ENCODE measurements at regions not wholly inside any gene's neighbourhood (a gene's known extent, or its start where the extent isn't known, plus 50 kb on each side); places are given as distances from the start of the nearest gene placed in this dataset.
"Not testable (repeated sequence)": the region's sequence is repeated elsewhere in the genome, so short reads cannot be mapped to it uniquely, and the experiment has no call there.

DNA sequence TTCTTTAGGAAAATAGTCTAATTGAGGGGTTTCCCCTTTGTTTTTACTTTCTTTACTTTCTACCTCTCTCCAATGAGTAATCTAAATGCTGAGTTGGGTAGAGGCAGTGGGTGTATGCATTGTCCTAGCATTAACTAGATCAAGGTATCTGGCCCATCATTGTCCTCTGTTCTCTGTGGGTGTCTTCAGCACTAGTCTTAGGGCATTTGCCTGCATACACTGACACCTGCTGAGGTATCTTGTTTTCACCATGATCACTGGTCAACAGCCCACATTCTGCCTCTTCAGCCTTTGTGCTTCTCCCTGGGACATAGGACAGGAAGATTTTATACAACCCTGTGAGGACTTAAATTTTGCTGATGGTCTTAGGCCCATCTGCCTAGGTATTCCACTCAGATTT is 371.1 kb downstream of the RAB38 start:
- 0 out of 2 replicates have a peak, but pooled peaks cover 2% of the 10 kb centered on the region for H3K9me3 ChIP-seq (replicated peaks)
- H3K4me1 ChIP-seq, result no peaks in the 10 kb centered on the region
- H3K27me3 ChIP-seq, result no peaks in the 10 kb centered on the region
- no peak overlapping the region for H3K27ac ChIP-seq
- no peak for DNase-seq
- no peaks in the 10 kb centered on the region for H3K36me3 ChIP-seq
- no peak overlapping the region for H3K4me3 ChIP-seq

DNA sequence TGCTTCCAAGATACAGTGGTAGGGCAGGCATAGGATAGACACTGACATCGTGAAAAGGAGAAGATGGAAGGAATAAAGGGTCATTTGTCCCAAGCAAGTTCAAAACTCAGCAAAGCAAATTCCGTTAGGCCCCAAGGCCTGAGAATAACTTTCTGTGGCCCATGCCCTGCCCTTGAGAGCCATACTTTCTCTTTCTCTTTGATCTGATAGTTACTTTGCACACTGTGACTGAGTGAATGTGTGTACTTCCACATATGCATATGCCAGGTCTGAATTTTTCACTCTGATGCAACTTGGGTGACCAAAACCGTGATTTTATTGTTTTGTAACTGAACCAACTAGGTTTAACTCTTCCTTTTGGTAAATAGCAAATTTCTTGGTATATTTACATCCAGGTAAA is 371.5 kb downstream of the RAB38 start:
- H3K4me1 ChIP-seq, result no peaks in the 10 kb centered on the region
- H3K9me3 ChIP-seq (replicated peaks), result 0 out of 2 replicates have a peak, but pooled peaks cover 2% of the 10 kb centered on the region
- no peak for DNase-seq
- H3K27me3 ChIP-seq, result no peaks in the 10 kb centered on the region
- H3K4me3 ChIP-seq, result no peak overlapping the region
- no peaks in the 10 kb centered on the region for H3K36me3 ChIP-seq
- no peak overlapping the region for H3K27ac ChIP-seq

DNA sequence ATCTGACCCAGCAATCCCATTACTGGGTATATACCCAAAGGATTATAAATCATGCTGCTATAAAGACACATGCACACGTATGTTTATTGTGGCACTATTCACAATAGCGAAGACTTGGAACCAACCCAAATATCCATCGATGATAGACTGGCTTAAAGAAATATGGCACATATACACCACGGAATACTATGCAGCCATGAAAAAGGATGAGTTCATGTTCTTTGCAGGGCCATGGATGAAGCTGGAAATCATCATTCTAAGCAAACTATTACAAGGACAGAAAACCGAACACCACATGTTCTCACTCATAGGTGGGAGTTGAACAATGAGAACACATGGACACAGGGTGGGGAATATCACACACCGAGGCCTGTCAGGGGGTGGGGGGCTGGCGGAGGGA is 390.4 kb downstream of the RAB38 start:
- H3K36me3 ChIP-seq; H3K27ac ChIP-seq; H3K9me3 ChIP-seq (replicated peaks); H3K4me3 ChIP-seq; H3K4me1 ChIP-seq; DNase-seq: not testable (repeated sequence)
- peaks cover 11% of the 10 kb centered on the region; the same call in 1 of the 2 replicates for H3K27me3 ChIP-seq

DNA sequence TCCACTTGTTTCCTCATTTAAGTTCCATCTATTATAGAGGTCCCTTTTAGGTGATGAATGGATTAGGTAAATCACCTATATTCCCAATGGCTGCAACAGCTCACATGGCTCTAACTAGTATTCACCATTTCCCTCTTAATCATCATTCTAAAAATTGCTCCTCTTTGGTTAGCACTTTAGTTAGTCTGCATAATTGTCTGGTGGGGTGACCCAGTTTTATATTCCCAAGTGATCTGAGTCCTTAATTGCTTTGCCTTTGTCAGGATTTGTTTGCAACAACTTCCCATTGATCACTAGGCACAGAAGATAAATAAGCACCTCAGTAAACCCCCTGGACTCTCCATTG is 395.2 kb downstream of the RAB38 start:
- H3K4me3 ChIP-seq, result no peak overlapping the region
- DNase-seq, result no peak
- no peaks in the 10 kb centered on the region for H3K4me1 ChIP-seq
- peaks cover 4% of the 10 kb centered on the region; the same call in 1 of the 2 replicates for H3K27me3 ChIP-seq
- H3K36me3 ChIP-seq, result no peaks in the 10 kb centered on the region
- H3K27ac ChIP-seq, result no peak overlapping the region
- no peaks in the 10 kb centered on the region for H3K9me3 ChIP-seq (replicated peaks)

DNA sequence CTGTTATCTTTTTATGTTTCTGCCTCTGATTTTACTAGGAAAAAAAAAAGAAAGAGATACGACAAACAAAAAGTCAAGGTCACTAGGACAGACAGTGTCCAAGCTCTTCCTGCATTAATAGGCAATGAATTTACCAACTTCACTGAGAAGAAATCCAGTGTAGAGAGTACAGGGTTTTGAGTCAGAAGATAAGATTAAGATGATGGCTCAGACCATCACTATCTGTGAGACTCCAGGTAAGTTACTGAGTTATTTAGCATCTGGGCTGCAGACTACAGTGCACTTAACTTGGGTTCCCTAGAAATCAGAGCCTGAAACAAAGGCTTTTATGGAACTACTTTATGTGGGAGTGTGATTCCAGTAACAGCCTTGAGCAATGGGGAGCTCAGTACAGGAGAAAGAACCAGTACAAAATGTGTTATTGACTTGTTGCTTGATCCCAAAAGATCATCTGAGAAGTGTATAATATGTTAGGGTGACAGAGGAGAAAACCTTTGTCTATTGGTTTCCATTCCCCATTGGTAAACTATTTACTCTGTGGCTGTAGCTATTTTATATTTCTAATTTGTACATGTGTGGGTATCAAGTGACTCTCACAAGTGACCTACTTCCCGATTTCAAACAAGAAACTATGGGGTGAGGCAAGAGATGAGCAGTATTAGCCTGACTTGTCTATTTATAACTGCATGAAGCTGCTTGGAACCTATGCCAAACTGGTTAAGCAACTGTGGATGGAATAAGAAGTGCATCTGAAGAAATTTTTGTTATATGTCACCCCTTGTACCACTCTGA is 395.8 kb downstream of the RAB38 start:
- H3K27me3 ChIP-seq, result peaks cover 7% of the 10 kb centered on the region; the same call in 1 of the 2 replicates
- no peaks in the 10 kb centered on the region for H3K9me3 ChIP-seq (replicated peaks)
- DNase-seq, result no peak
- H3K27ac ChIP-seq, result no peak overlapping the region
- H3K4me1 ChIP-seq, result no peaks in the 10 kb centered on the region
- H3K36me3 ChIP-seq, result no peaks in the 10 kb centered on the region
- no peak overlapping the region for H3K4me3 ChIP-seq

DNA sequence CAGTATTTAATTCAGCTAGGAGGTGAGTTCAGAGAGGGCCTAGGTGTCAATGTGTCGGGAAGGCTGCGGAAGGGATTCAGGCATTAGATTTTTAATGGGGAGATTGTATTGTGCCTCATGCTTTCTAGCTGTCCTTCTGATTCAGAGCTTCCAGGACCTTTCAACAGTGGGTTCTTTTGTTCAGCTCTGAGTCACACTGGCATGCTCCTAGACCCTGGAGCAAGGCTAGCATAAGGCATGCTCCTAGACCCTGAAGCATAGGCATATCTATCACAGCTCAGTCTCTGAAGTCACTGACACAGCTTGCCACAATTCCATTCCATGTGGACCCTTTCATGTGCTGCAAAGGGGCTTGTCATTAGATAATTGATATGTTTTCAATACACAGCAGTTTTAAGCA is 396.9 kb downstream of the RAB38 start:
- DNase-seq, result peak in 1 of 2 experiments; percentile 18
- peaks cover 7% of the 10 kb centered on the region; the same call in 1 of the 2 replicates for H3K27me3 ChIP-seq
- no peaks in the 10 kb centered on the region for H3K36me3 ChIP-seq
- no peaks in the 10 kb centered on the region for H3K9me3 ChIP-seq (replicated peaks)
- no peak overlapping the region for H3K4me3 ChIP-seq
- H3K27ac ChIP-seq, result no peak overlapping the region
- no peaks in the 10 kb centered on the region for H3K4me1 ChIP-seq

DNA sequence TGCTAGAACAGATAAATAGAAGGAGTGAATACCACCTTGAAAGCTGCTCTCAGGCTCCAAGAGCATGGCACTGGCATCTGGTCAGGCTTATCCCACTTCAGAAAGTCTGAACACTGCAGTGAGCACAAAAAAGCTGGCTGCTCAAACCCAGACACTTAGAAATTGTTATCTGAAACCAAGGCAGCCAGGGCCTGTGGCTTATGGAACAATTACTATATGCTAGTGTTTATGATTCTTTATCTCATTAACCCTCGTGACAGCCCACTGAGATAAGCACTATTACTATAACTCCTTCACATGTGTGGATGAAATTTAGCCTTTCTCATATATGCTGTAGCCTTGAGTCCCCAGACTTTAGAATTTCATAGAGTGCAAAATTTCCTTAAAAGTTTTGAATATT is 400.2 kb downstream of the RAB38 start:
- Histone ChIP-seq H3K9me3 (replicated peaks) (no peaks in the 10 kb centered on the region), H3K36me3 (no peaks in the 10 kb centered on the region), H3K4me3 (no peak overlapping the region), H3K27ac (no peak overlapping the region), H3K27me3 (peaks cover 5% of the 10 kb centered on the region; the same call in 1 of the 2 replicates), H3K4me1 (no peaks in the 10 kb centered on the region)
- DNase-seq, result no peak

DNA sequence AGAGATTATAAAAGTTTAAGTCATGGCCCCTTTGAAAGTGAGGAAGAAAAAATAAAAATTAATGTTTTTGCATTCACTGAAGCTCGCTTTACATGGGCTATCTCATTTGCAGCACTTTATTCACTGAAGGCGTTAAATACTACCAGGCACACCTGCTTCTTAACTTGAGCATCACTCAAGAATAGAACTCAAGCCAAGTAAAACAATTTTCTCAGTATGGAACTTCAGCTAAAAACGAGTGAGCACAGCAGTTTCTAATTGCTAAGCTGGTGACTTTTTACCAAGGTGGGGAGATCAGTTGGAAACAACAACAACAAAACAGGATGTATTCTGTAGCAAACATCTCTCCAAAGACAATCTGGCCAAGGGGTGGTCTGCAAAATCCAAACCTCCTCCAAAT is 405.6 kb downstream of the RAB38 start:
- Histone ChIP-seq H3K9me3 (replicated peaks) (no peaks in the 10 kb centered on the region), H3K4me1 (no peaks in the 10 kb centered on the region), H3K36me3 (no peaks in the 10 kb centered on the region), H3K27ac (no peak overlapping the region), H3K27me3 (peaks cover 5% of the 10 kb centered on the region; the same call in 1 of the 2 replicates), H3K4me3 (no peak overlapping the region)
- DNase-seq, result no peak

DNA sequence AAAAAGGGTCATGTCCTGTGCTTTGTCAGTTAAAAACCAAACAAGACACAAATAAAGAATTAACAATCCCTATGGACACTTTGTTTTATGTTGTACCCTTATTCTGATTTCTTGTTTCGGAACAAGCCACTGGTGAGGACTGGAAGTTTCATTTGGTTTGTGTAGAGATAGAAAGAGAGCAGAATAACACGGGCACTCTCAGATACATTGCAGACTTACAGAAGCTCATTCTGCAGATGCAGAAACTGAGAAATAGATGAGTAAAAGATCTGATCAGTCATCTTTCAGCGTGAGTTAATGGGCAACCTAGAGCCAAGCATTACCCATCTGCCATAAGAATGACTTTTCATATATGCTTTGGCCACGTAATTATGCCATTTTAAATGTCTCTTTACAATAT is 407.6 kb downstream of the RAB38 start:
- peaks cover 5% of the 10 kb centered on the region; the same call in 1 of the 2 replicates for H3K27me3 ChIP-seq
- no peaks in the 10 kb centered on the region for H3K36me3 ChIP-seq
- no peak overlapping the region for H3K27ac ChIP-seq
- DNase-seq, result no peak
- no peaks in the 10 kb centered on the region for H3K4me1 ChIP-seq
- no peaks in the 10 kb centered on the region for H3K9me3 ChIP-seq (replicated peaks)
- H3K4me3 ChIP-seq, result no peak overlapping the region

DNA sequence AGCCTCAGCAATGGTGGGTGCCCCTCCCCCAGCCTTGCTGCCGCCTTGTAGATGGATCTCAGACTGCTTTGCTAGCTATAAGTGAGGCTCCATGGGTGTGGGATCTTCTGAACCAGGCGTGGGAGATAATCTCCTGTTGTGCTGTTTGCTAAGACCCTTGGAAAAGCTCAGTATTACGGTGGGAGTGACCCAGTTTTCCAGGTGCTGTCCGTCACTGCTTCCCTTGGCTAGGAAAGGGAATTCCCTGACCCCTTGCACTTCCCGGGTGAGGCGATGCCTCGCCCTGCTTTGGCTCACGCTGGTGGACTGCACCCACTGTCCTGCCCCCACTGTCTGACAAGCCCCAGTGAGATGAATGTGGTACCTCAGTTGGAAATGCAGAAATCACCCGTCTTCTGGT is 411.2 kb downstream of the RAB38 start:
- H3K4me3 ChIP-seq; H3K4me1 ChIP-seq; H3K9me3 ChIP-seq (replicated peaks); H3K27ac ChIP-seq; H3K36me3 ChIP-seq; DNase-seq; H3K27me3 ChIP-seq: not testable (repeated sequence)

DNA sequence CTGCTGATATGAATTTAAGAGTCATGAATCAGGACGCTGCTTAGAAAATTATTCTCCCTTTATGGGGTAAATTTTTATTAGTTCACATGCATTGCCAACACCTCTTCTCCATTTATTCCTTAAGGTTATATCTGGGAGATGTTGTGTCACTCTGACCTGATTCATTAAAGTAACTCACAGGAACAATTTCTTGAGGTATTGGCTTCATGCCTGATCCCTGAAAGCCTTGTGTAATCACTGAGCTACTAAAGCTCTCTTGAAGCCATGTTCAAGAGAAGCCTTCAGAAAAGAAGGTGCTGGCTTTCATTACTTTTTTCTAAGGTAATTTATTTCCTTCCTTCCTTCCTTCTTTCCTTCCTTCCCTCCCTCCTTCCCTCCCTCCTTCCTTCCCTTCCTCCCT is 420.6 kb downstream of the RAB38 start:
- Histone ChIP-seq H3K9me3 (replicated peaks) (no peaks in the 10 kb centered on the region), H3K4me3 (no peak overlapping the region), H3K36me3 (no peaks in the 10 kb centered on the region), H3K4me1 (no peaks in the 10 kb centered on the region), H3K27me3 (no peaks in the 10 kb centered on the region), H3K27ac (no peak overlapping the region)
- DNase-seq, result no peak

DNA sequence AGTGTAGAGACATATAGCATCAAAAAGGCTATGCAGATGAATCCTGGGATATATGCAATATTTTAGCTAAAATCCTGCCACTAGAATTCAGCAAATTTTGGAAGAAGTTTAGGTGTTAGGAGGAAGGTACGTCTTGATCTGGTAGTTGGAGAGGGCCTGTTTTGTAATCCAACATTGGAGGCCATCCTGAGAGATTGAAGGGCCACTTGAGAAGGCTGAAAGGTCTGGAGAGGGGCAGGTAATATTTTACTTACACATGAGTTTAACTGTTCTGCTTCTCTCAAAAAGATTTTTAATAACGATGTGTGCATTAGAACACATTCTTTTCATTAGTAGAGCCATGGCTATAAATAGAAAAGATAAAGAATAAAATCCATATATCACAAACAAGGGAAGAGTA is 422.1 kb downstream of the RAB38 start:
- Histone ChIP-seq H3K36me3 (no peaks in the 10 kb centered on the region), H3K4me1 (no peaks in the 10 kb centered on the region), H3K9me3 (replicated peaks) (no peaks in the 10 kb centered on the region), H3K27me3 (no peaks in the 10 kb centered on the region), H3K27ac (no peak overlapping the region), H3K4me3 (no peak overlapping the region)
- DNase-seq, result no peak

DNA sequence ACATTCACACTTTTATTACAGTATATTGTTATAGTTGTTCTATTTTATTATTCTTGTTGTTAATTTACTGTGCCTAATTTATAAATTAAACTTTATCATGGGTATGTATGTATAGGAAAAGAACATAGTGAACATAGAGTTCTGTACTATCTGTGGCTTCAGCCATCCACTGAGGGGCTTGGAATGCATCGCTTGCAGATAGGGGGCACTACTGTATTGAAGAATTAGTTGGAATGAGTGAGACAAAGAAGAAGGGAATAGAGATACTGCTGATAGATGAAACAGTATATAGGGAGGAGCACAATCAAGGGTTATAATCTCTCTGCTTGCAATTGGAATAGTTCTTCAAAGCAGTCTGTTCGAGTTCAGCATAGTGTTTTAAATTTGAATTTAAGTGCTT is 432.2 kb downstream of the RAB38 start:
- DNase-seq, result peak; percentile 12 to 59

DNA sequence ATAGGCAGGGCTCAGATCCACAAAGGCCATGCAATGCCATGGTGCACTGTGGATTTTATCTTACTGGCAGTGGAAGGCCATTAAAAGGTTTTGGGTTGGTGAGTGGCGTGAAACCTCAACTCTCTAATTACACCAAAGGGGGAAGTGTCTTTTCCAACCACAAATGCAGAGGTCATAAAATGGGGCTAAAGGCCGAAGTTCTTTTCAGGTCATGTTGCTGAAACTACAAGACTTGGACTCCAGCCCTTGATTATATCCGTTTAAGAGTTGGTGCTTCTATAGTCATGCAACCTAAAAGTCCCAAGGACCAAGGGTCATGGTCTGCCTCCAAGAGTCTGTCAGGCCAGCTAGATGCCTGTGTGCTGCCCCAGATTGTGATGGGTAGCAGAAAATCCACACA is 434.3 kb downstream of the RAB38 start:
- no peak overlapping the region for H3K4me3 ChIP-seq
- no peaks in the 10 kb centered on the region for H3K36me3 ChIP-seq
- DNase-seq, result peak in 1 of 2 experiments; percentile 43
- H3K27me3 ChIP-seq, result no peaks in the 10 kb centered on the region
- H3K9me3 ChIP-seq (replicated peaks), result no peaks in the 10 kb centered on the region
- H3K27ac ChIP-seq, result no peak overlapping the region
- H3K4me1 ChIP-seq, result no peaks in the 10 kb centered on the region

More for the DNA sequence above, 432.2 kb downstream of the RAB38 start:
- no peaks in the 10 kb centered on the region for H3K36me3 ChIP-seq
- no peaks in the 10 kb centered on the region for H3K27me3 ChIP-seq
- no peak overlapping the region for H3K4me3 ChIP-seq
- H3K4me1 ChIP-seq, result no peaks in the 10 kb centered on the region
- no peaks in the 10 kb centered on the region for H3K9me3 ChIP-seq (replicated peaks)
- H3K27ac ChIP-seq, result no peak overlapping the region

DNA sequence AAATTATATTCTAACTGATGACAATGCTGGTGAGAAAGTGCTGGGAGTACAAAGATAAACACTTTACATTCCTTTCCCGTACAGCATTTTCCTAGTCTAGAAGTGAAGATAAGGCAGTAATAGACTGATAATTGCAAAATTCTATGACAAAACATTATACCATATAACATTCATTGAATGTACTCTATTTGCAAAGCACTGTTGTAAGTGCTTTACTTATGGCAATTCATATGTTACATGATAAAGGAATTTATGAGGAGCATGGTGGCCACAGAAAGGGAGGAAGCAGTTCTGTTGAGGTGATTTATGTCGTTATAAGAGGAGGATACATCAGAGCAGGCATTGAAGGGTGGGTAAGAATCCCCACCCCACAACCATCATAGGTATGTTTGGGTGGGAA is 434.8 kb downstream of the RAB38 start:
- Histone ChIP-seq H3K4me1 (no peaks in the 10 kb centered on the region), H3K4me3 (no peak overlapping the region)
- DNase-seq, result no peak

DNA sequence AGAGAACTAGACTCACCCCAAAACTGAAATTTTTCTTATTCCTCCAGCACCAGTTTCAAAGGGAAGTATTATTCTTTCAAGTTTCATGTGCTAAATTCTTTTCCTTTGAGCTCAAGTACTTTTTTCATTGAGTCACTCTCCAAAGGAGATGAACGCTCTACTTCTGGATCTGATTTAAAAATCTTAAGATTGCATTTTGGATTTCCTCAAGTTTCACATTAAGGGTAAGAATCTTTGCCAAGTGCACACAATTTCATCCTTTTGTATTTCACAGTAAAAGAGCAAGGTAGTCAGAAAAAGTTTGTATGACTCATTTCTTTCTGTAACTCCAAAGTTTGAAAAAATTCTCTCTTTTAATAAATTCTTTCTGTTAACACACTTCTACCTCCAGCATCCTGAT is 435.5 kb downstream of the RAB38 start:
- H3K27ac ChIP-seq, result no peak overlapping the region
- H3K27me3 ChIP-seq, result no peaks in the 10 kb centered on the region
- no peaks in the 10 kb centered on the region for H3K36me3 ChIP-seq
- H3K4me3 ChIP-seq, result no peak overlapping the region
- no peaks in the 10 kb centered on the region for H3K9me3 ChIP-seq (replicated peaks)
- no peak for DNase-seq
- no peaks in the 10 kb centered on the region for H3K4me1 ChIP-seq

More for the DNA sequence above, 434.8 kb downstream of the RAB38 start:
- Histone ChIP-seq H3K36me3 (no peaks in the 10 kb centered on the region), H3K27me3 (no peaks in the 10 kb centered on the region), H3K9me3 (replicated peaks) (no peaks in the 10 kb centered on the region), H3K27ac (no peak overlapping the region)

Data from SJCRH30 (cell line).